ENCODE measurements at regions not wholly inside any gene's neighbourhood (a gene's known extent, or its start where the extent isn't known, plus 50 kb on each side); places are given as distances from the start of the nearest gene placed in this dataset.

GRCh38 chr15:37691911-37692310 lies 242.5 kb upstream of the TMCO5A start:
- FAIRE-seq: no peak
- DNase-seq (ENCODE audit: low spot score): no peak

GRCh38 chr15:37693926-37694325 lies 240.5 kb upstream of the TMCO5A start:
- no peak for FAIRE-seq
- DNase-seq (ENCODE audit: low spot score): no peak

- FAIRE-seq: no peak
- DNase-seq (ENCODE audit: low spot score): no peak
Observed at GRCh38 chr15:37695719-37696118, 238.7 kb upstream of the TMCO5A start.

- no peak for DNase-seq (ENCODE audit: low spot score)
Observed at GRCh38 chr15:37698679-37699078, 235.8 kb upstream of the TMCO5A start.

GRCh38 chr15:37701230-37701629 lies 233.2 kb upstream of the TMCO5A start:
- FAIRE-seq: no peak

More at GRCh38 chr15:37698679-37699078, 235.8 kb upstream of the TMCO5A start:
- no peak for FAIRE-seq

GRCh38 chr15:37709669-37710068 lies 224.8 kb upstream of the TMCO5A start:
- DNase-seq (ENCODE audit: low spot score) (no peak), FAIRE-seq (no peak)

More at GRCh38 chr15:37701230-37701629, 233.2 kb upstream of the TMCO5A start:
- no peak for DNase-seq (ENCODE audit: low spot score)

- no peak for DNase-seq (ENCODE audit: low spot score)
- no peak for FAIRE-seq
Observed at GRCh38 chr15:37715101-37715500, 219.3 kb upstream of the TMCO5A start.

- no peak for FAIRE-seq
Observed at GRCh38 chr15:37720267-37720666, 214.2 kb upstream of the TMCO5A start.

GRCh38 chr15:37731146-37731746 lies 203.2 kb upstream of the TMCO5A start:
- no peak for FAIRE-seq

More at GRCh38 chr15:37720267-37720666, 214.2 kb upstream of the TMCO5A start:
- no peak for DNase-seq (ENCODE audit: low spot score)

GRCh38 chr15:37733628-37734027 lies 200.8 kb upstream of the TMCO5A start:
- FAIRE-seq (no peak), DNase-seq (ENCODE audit: low spot score) (no peak)

More at GRCh38 chr15:37731146-37731746, 203.2 kb upstream of the TMCO5A start:
- DNase-seq (ENCODE audit: low spot score): no peak

GRCh38 chr15:37740623-37741141 lies 193.8 kb upstream of the TMCO5A start:
- FAIRE-seq: no peak
- DNase-seq (ENCODE audit: low spot score): no peak

GRCh38 chr15:37743826-37744225 lies 190.6 kb upstream of the TMCO5A start:
- FAIRE-seq: no peak
- DNase-seq (ENCODE audit: low spot score): no peak

GRCh38 chr15:37744521-37744920 lies 189.9 kb upstream of the TMCO5A start:
- FAIRE-seq (no peak), DNase-seq (ENCODE audit: low spot score) (no peak)

- FAIRE-seq (no peak), DNase-seq (ENCODE audit: low spot score) (no peak)
Observed at GRCh38 chr15:37751401-37751800, 183.0 kb upstream of the TMCO5A start.

GRCh38 chr15:37756407-37756806 lies 178.0 kb upstream of the TMCO5A start:
- no peak for FAIRE-seq

GRCh38 chr15:37758412-37758811 lies 176.0 kb upstream of the TMCO5A start:
- no peak for FAIRE-seq
- DNase-seq (ENCODE audit: low spot score): no peak

More at GRCh38 chr15:37756407-37756806, 178.0 kb upstream of the TMCO5A start:
- no peak for DNase-seq (ENCODE audit: low spot score)

- DNase-seq (ENCODE audit: low spot score): peak; percentile 45
- FAIRE-seq: no peak
Observed at GRCh38 chr15:37764733-37765191, 169.7 kb upstream of the TMCO5A start.

GRCh38 chr15:37765786-37766185 lies 168.7 kb upstream of the TMCO5A start:
- DNase-seq (ENCODE audit: low spot score): no peak
- no peak for FAIRE-seq

GRCh38 chr15:37767841-37768455 lies 166.5 kb upstream of the TMCO5A start:
- DNase-seq (ENCODE audit: low spot score) (no peak), FAIRE-seq (no peak)

GRCh38 chr15:37771465-37771864 lies 163.0 kb upstream of the TMCO5A start:
- peak; percentile 40 for DNase-seq (ENCODE audit: low spot score)
- FAIRE-seq: no peak

- no peak for FAIRE-seq
- DNase-seq (ENCODE audit: low spot score): peak; percentile 73
Observed at GRCh38 chr15:37773111-37773860, 161.2 kb upstream of the TMCO5A start.

- no peak for FAIRE-seq
Observed at GRCh38 chr15:37774961-37775360, 159.5 kb upstream of the TMCO5A start.

More at GRCh38 chr15:37774961-37775360, 159.5 kb upstream of the TMCO5A start:
- DNase-seq (ENCODE audit: low spot score): no peak
